Panc1 (cell line): ENCODE measurements at regions not wholly inside any gene's neighbourhood (a gene's known extent, or its start where the extent isn't known, plus 50 kb on each side); places are given as distances from the start of the nearest gene placed in this dataset.

Source experiments
- ATAC-seq: fragments of 200-7000 bp; cut with Tn5 transposase; 2 replicates; pipeline ENCODE4 v1.9.1; 2020; ENCODE audit warnings: mild to moderate bottlenecking, moderate library complexity
- BruUV-seq: library from RNA; stranded (reverse); fragments of 400-500 nt; replicated peaks from 2 replicates; lab custom pipeline; 2021; lab: Mats Ljungman, UMichigan
- CTCF ChIA-PET: fragments of 300-600 bp; sonication (Branson Sonifier 250); formaldehyde crosslinking; loops from one replicate; lab custom pipeline; 2022; ENCODE audit warnings: antibody characterized with exemption; lab: Charles Lee
- POLR2A ChIA-PET: fragments of 300-600 bp; sonication (Branson Sonifier 250); formaldehyde crosslinking; loops from one replicate; lab custom pipeline; 2022; ENCODE audit warnings: antibody characterized with exemption; lab: Charles Lee
- DNase-seq: peaks from one replicate; pipeline ENCODE4 v3.0.0-alpha.2; 2010; ENCODE audit warnings: low read depth, low spot score
- H3K27ac ChIP-seq: 2 replicates; pipeline ENCODE4 v1.5.1; 2011; ENCODE audit warnings: mild to moderate bottlenecking, low read length, inconsistent platforms
- H3K27me3 ChIP-seq: fragments of 200-500 bp; sonication (Bioruptor generic); 2 replicates; pipeline ENCODE4 v1.6.0; 2014; ENCODE audit warnings: low read length, inconsistent platforms; ENCODE audit not compliant: control insufficient read depth, insufficient read depth
- H3K36me3 ChIP-seq: fragments of 200-500 bp; sonication (Bioruptor generic); 2 replicates; pipeline ENCODE4 v1.5.1; 2014; ENCODE audit warnings: inconsistent platforms, mild to moderate bottlenecking, low read length, moderate library complexity; ENCODE audit not compliant: control insufficient read depth, insufficient read depth
- H3K4me1 ChIP-seq: 2 replicates; pipeline ENCODE4 v1.5.1; 2011; ENCODE audit warnings: inconsistent platforms, mild to moderate bottlenecking, low read length, moderate library complexity; ENCODE audit not compliant: control insufficient read depth, insufficient read depth
- H3K4me3 ChIP-seq, 2 experiments: 2 replicates each; pipeline ENCODE4 v1.5.1; 2011 to 2012; ENCODE audit warnings: low read depth in 2 of 2, low read length in 2 of 2, mild to moderate bottlenecking in 2 of 2, inconsistent platforms in 1 of 2, moderate library complexity in 1 of 2
- H3K9me3 ChIP-seq: fragments of 200-500 bp; sonication (Bioruptor generic); 2 replicates; pipeline ENCODE4 v1.5.1; 2014; ENCODE audit warnings: low read depth, mild to moderate bottlenecking, inconsistent platforms, low read length, moderate library complexity; ENCODE audit not compliant: control insufficient read depth, insufficient read depth
- POLR2AphosphoS5 ChIP-seq: IDR thresholded peaks from 2 replicates; pipeline ENCODE4 v1.6.1; 2012; ENCODE audit warnings: mild to moderate bottlenecking, low read depth, low read length, moderate library complexity
- REST ChIP-seq, 2 experiments: IDR thresholded peaks; 2 replicates each; pipeline ENCODE4 v1.6.1; 2011 to 2012; ENCODE audit warnings: low read depth in 2 of 2, control low read depth in 1 of 2, low read length in 1 of 2, mild to moderate bottlenecking in 1 of 2, moderate library complexity in 1 of 2; ENCODE audit not compliant: insufficient read depth in 1 of 2
- SIN3A ChIP-seq: IDR thresholded peaks from 2 replicates; pipeline ENCODE4 v1.6.1; 2012; ENCODE audit warnings: low read depth, mild to moderate bottlenecking, low read length, moderate library complexity, borderline replicate concordance; ENCODE audit not compliant: insufficient read depth
- in situ Hi-C: cut with HindIII; loops from 2 replicates; pipeline ENCODE4 v1.10.0; 2016; ENCODE audit warnings: low sequenced_read_pairs, low pct_unique_long_range_greater_than_20kb
- intact Hi-C: fragments of 100-400 bp; cut with micrococcal nuclease; formaldehyde crosslinking; loops from one replicate; pipeline ENCODE4 v1.10.0; 2022; ENCODE audit not compliant: unreplicated experiment
- TF ChIP-seq, protein P1 (sequence below): fragments of 450-650 bp; IDR thresholded peaks from 2 replicates; pipeline ENCODE4 v1.5.1; 2017; ENCODE audit warnings: mild to moderate bottlenecking

DNA sequence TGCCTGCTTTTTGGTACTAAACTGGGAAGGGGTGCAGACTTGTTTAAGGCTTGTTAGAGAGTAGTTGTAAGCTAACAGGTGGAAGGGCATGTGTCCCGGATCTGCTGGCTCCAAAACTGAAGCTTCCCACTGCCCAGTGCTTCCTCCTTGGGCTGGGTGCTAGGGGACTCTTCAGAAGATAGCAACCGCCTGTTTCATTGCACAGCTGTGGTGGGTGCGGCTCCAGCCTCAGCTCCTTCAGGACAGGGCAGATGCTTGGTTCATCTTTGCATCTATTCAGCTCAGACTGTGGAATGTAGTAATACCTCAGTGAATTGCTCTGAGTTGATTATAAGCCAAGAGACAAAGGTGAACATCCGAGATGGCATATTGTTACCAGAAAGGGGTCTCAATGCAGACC, 527.1 kb downstream of the TYW1 start:
- in situ Hi-C loops (no loop called here), intact Hi-C loops (no loop called here)
- ATAC-seq (no peak), DNase-seq (no peak)
- BruUV-seq, result no TSS peak
- Histone ChIP-seq H3K4me3 (no peak overlapping the region), H3K27ac (no peak overlapping the region), H3K36me3 (no peaks in the 10 kb centered on the region), H3K4me1 (no peaks in the 10 kb centered on the region), H3K9me3 (no peaks in the 10 kb centered on the region), H3K27me3 (no peaks in the 10 kb centered on the region)
- POLR2A ChIA-PET, result no interaction called here
- no peak for TF ChIP-seq POLR2AphosphoS5
- TF ChIP-seq, protein P1, sequence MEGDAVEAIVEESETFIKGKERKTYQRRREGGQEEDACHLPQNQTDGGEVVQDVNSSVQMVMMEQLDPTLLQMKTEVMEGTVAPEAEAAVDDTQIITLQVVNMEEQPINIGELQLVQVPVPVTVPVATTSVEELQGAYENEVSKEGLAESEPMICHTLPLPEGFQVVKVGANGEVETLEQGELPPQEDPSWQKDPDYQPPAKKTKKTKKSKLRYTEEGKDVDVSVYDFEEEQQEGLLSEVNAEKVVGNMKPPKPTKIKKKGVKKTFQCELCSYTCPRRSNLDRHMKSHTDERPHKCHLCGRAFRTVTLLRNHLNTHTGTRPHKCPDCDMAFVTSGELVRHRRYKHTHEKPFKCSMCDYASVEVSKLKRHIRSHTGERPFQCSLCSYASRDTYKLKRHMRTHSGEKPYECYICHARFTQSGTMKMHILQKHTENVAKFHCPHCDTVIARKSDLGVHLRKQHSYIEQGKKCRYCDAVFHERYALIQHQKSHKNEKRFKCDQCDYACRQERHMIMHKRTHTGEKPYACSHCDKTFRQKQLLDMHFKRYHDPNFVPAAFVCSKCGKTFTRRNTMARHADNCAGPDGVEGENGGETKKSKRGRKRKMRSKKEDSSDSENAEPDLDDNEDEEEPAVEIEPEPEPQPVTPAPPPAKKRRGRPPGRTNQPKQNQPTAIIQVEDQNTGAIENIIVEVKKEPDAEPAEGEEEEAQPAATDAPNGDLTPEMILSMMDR, result no peak
- no peak for TF ChIP-seq SIN3A
- CTCF ChIA-PET, result no interaction called here

DNA sequence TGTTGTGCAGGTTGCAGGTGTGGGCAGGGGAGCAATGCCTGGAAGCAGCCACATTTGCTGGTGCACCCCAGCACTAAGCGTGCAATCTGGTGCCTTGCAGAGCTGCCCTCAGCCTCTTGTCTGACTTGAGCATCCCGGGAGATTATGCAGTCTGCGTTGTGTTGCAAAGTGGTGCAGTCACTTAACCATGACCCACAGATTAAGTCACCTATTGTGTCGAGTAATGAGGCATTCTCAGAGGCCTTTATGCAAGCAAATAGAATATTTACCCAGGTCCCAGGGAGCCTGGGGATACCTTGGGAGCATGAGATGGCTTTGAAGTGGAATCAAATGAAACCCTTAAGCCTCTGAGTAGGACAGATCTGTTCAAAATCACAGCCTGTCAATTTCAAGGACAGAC, 529.0 kb downstream of the TYW1 start:
- no peaks in the 10 kb centered on the region for H3K36me3 ChIP-seq
- H3K9me3 ChIP-seq, result no peaks in the 10 kb centered on the region
- no peaks in the 10 kb centered on the region for H3K27me3 ChIP-seq
- intact Hi-C loops (no loop called here), in situ Hi-C loops (no loop called here)
- no TSS peak for BruUV-seq
- ChIA-PET CTCF (no interaction called here), POLR2A (no interaction called here)
- DNase-seq (no peak), ATAC-seq (no peak)
- no peak for TF ChIP-seq REST (IDR thresholded peaks at IDR 0.05; ENCODE audit: insufficient read depth in 1 of 2, low read depth in 2 of 2, low read length in 1 of 2)
- TF ChIP-seq, protein P1, result no peak
- no peaks in the 10 kb centered on the region for H3K4me1 ChIP-seq
- no peak overlapping the region for H3K27ac ChIP-seq
- no peak overlapping the region for H3K4me3 ChIP-seq
